ENCODE measurements at regions not wholly inside any gene's neighbourhood (a gene's known extent, or its start where the extent isn't known, plus 50 kb on each side); places are given as distances from the start of the nearest gene placed in this dataset.

DNA sequence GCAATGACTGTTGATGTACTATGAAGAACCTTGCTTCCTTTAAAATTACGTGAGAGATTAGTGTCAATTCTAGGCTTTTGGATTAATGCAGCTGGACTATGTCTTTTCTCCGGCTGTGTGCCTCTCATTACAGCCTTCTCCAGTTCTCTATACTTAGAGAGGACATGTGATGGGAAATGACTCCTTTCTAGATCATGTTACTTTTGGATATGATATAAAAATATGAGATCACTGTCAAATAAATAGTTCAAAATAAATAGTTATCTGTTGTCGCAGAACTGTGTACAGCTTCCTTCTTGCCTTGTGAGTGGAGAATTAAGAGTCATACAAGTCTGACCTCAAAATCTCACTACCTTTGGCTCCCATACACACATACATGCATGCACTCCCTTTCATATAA is 592.4 kb downstream of the DIPK2A start:
- H2BK15ac ChIP-seq (ENCODE audit: low read depth, low read length) = no peak overlapping the region
- no peak overlapping the region for H2AFZ ChIP-seq (ENCODE audit: low read length)
- H3K4me3 Mint-ChIP-seq = no peak overlapping the region

More for the DNA sequence above, 592.4 kb downstream of the DIPK2A start:
- Histone ChIP-seq H3K14ac (ENCODE audit: insufficient read depth, low read length) (no peak overlapping the region), H3K56ac (ENCODE audit: insufficient read length, low read depth, low read length) (no peak overlapping the region), H3K18ac (ENCODE audit: insufficient read length, low read depth, low read length) (no peak overlapping the region), H2BK5ac (ENCODE audit: insufficient read length, low read length) (no peak overlapping the region), H4K5ac (ENCODE audit: insufficient read length, low read depth, low read length) (no peak overlapping the region), H3K9ac (ENCODE audit: extremely low read depth, insufficient read length, low read length) (no peak overlapping the region), H3K9me3 (ENCODE audit: control insufficient read depth, low read depth, low read length) (no peaks in the 10 kb centered on the region), H4K8ac (replicated peaks; ENCODE audit: insufficient read length, low read depth, low read length) (no peak overlapping the region), H3K4me2 (ENCODE audit: insufficient read depth, insufficient read length, low read length) (no peak overlapping the region), H2AK5ac (ENCODE audit: insufficient read length, low read length) (no peak overlapping the region), H3K27ac (ENCODE audit: insufficient read length, low read depth, low read length) (no peak overlapping the region), H3K4ac (ENCODE audit: low read depth, low read length) (no peak overlapping the region), H2BK20ac (ENCODE audit: low read depth, low read length, poor library complexity, severe bottlenecking) (no peak overlapping the region), H4K91ac (ENCODE audit: insufficient read length, low read depth, low read length) (no peak overlapping the region), H2BK120ac (ENCODE audit: low read depth, low read length, poor library complexity, severe bottlenecking) (no peak overlapping the region), H3K23ac (ENCODE audit: insufficient read length, low read depth, low read length) (no peak overlapping the region), H3K23me2 (ENCODE audit: insufficient read length, low read depth, low read length, poor library complexity, severe bottlenecking) (no peaks in the 10 kb centered on the region), H3K4me1 (ENCODE audit: insufficient read depth, low read length) (no peaks in the 10 kb centered on the region), H3K79me1 (ENCODE audit: insufficient read depth, low read depth, low read length, poor library complexity, severe bottlenecking) (no peaks in the 10 kb centered on the region), H3K79me2 (ENCODE audit: insufficient read depth, low read length) (no peaks in the 10 kb centered on the region), H3T11ph (ENCODE audit: low read length) (no peak overlapping the region), H2BK12ac (ENCODE audit: insufficient read length, low read depth, low read length) (no peak overlapping the region), H3K27me3 (ENCODE audit: insufficient read depth, low read length) (no peaks in the 10 kb centered on the region), H4K20me1 (ENCODE audit: control insufficient read depth, insufficient read depth, insufficient read length) (no peaks in the 10 kb centered on the region)
- Mint-ChIP-seq H3K36me3 (ENCODE audit: insufficient read depth in 1 of 3, low read depth in 3 of 3) (peaks cover 0 to 4% (median 1%) of the 10 kb centered on the region in 3 experiments; a peak in 2 of 7 replicates), H3K4me1 (no peaks in the 10 kb centered on the region), H3K27me3 (ENCODE audit: low read depth) (no peaks in the 10 kb centered on the region), H3K27ac (no peak overlapping the region), H3K9me3 (peaks cover 0 to 3% of the 10 kb centered on the region in 2 experiments; a peak in 1 of 5 replicates)
- TF ChIP-seq, protein P1, sequence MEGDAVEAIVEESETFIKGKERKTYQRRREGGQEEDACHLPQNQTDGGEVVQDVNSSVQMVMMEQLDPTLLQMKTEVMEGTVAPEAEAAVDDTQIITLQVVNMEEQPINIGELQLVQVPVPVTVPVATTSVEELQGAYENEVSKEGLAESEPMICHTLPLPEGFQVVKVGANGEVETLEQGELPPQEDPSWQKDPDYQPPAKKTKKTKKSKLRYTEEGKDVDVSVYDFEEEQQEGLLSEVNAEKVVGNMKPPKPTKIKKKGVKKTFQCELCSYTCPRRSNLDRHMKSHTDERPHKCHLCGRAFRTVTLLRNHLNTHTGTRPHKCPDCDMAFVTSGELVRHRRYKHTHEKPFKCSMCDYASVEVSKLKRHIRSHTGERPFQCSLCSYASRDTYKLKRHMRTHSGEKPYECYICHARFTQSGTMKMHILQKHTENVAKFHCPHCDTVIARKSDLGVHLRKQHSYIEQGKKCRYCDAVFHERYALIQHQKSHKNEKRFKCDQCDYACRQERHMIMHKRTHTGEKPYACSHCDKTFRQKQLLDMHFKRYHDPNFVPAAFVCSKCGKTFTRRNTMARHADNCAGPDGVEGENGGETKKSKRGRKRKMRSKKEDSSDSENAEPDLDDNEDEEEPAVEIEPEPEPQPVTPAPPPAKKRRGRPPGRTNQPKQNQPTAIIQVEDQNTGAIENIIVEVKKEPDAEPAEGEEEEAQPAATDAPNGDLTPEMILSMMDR (conservative IDR thresholded peaks at IDR 0.05) = no peak
- WGBS (ENCODE audit: extremely low coverage, insufficient read length, low lambda C conversion rate) = no CpG with 5 or more reads among the region's 3 CpGs
- DNase-seq = no peak

Data from H9 (cell line).